HepG2 (cell line): ENCODE measurements at regions not wholly inside any gene's neighbourhood (a gene's known extent, or its start where the extent isn't known, plus 50 kb on each side); places are given as distances from the start of the nearest gene placed in this dataset.

Experiments used
- ATAC-seq: fragments of 200-7000 bp; cut with Tn5 transposase; 3 replicates; pipeline ENCODE4 v1.9.1; 2020; ENCODE audit warnings: mild to moderate bottlenecking, moderate library complexity
- BruUV-seq: library from RNA; stranded (reverse); fragments of 400-500 nt; replicated peaks from 2 replicates; lab custom pipeline; 2021; lab: Mats Ljungman, UMichigan
- CTCF ChIA-PET: fragments of 300-600 bp; formaldehyde crosslinking; extraction: SDS; loops from one replicate; lab custom pipeline; 2021; ENCODE audit warnings: low total read pairs, inconsistent platforms, low intra/inter-chr PET ratio; lab: Yijun Ruan, JAX
- POLR2A ChIA-PET: fragments of 350-600 bp; sonication (Branson Sonifier 250); formaldehyde crosslinking; loops from one replicate; lab custom pipeline; 2020; ENCODE audit warnings: antibody characterized with exemption, inconsistent platforms; lab: Yijun Ruan, JAX
- DNase-seq: peaks from one replicate; pipeline ENCODE4 v3.0.0-alpha.2; 2015; ENCODE audit warnings: low spot score
- FAIRE-seq: peaks from 3 replicates; lab custom pipeline; 2011; peaks lifted over from hg19 to GRCh38; lab: Jason Lieb, UNC
- H2AFZ ChIP-seq: one replicate; pipeline ENCODE4 v1.6.1; 2011; ENCODE audit warnings: low read length, inconsistent platforms
- H3K27ac ChIP-seq: fragments of 300-600 bp; 3 replicates; pipeline ENCODE4 v1.8.0; 2011; ENCODE audit warnings: mixed run types, mild to moderate bottlenecking, mixed read lengths, low read length, inconsistent platforms; ENCODE audit not compliant: insufficient read depth; ENCODE audit errors: extremely low read length
- H3K27me3 ChIP-seq, 2 experiments: fragments of 200-600 bp in 1 of 2; 2 replicates in 1 of 2; 3 replicates in 1 of 2; pipeline versions ENCODE4 v1.6.0 to v1.8.0; 2011; ENCODE audit warnings: low read length in 2 of 2, mild to moderate bottlenecking in 2 of 2, moderate library complexity in 2 of 2, inconsistent platforms in 1 of 2; ENCODE audit not compliant: insufficient read depth in 2 of 2, control insufficient read depth in 1 of 2
- H3K36me3 ChIP-seq, 2 experiments: fragments of 200-600 bp in 1 of 2; replicated peaks in 1 of 2; 2 replicates in 1 of 2; 3 replicates in 1 of 2; pipeline versions ENCODE4 v1.5.1 to v1.8.0; 2011; ENCODE audit warnings: low read length in 2 of 2, inconsistent platforms in 1 of 2; ENCODE audit not compliant: insufficient read depth in 2 of 2, control insufficient read depth in 1 of 2
- H3K4me1 ChIP-seq: 2 replicates; pipeline ENCODE4 v1.5.1; 2012; ENCODE audit warnings: low read length, inconsistent platforms; ENCODE audit not compliant: insufficient read depth
- H3K4me2 ChIP-seq: 2 replicates; pipeline ENCODE4 v1.6.0; 2011; ENCODE audit warnings: low read depth, low read length, inconsistent platforms
- H3K4me3 ChIP-seq, 3 experiments: fragments of 200-600 bp in 1 of 3; sonication (generic), shearing (Covaris generic) in 1 of 3; replicated peaks in 1 of 3; 2 replicates each; pipeline ENCODE4 v1.5.1; 2011 to 2016; ENCODE audit warnings: low read length in 3 of 3, inconsistent platforms in 2 of 3, low read depth in 2 of 3, mild to moderate bottlenecking in 2 of 3, control low read depth in 1 of 3, mixed read lengths in 1 of 3; ENCODE audit not compliant: insufficient read depth in 1 of 3
- H3K79me2 ChIP-seq: one replicate; pipeline ENCODE4 v1.6.1; 2011; ENCODE audit warnings: low read length, inconsistent platforms; ENCODE audit not compliant: insufficient read depth
- H3K9ac ChIP-seq: 2 replicates; pipeline ENCODE4 v1.6.0; 2011; ENCODE audit warnings: mild to moderate bottlenecking, low read depth, low read length, inconsistent platforms; ENCODE audit not compliant: insufficient read depth
- H3K9me3 ChIP-seq: 2 replicates; pipeline ENCODE4 v1.5.1; 2012; ENCODE audit warnings: mild to moderate bottlenecking, low read length
- H4K20me1 ChIP-seq: 2 replicates; pipeline ENCODE4 v1.6.0; 2011; ENCODE audit warnings: inconsistent platforms, mild to moderate bottlenecking, low read length, moderate library complexity; ENCODE audit not compliant: insufficient read depth
- BATF2 ChIP-seq: sonication (generic); formaldehyde crosslinking; IDR thresholded peaks from 2 replicates; pipeline ENCODE4 v1.8.0; 2022; ENCODE audit warnings: mild to moderate bottlenecking, missing genetic modification reagents, moderate library complexity
- DMAP1 ChIP-seq: IDR thresholded peaks from 2 replicates; pipeline ENCODE4 v1.6.1; 2016
- EHMT2 ChIP-seq: fragments of 200-600 bp; sonication (generic); IDR thresholded peaks from 2 replicates; pipeline ENCODE4 v1.7.0; 2017; ENCODE audit warnings: antibody characterized with exemption, low read depth, low read length, borderline replicate concordance
- KLF12 ChIP-seq: sonication (generic); formaldehyde crosslinking; IDR thresholded peaks from 2 replicates; pipeline ENCODE4 v1.4.0; 2020; ENCODE audit warnings: missing genetic modification reagents, borderline replicate concordance
- MZF1 ChIP-seq: sonication (generic); formaldehyde crosslinking; IDR thresholded peaks from 2 replicates; pipeline ENCODE4 v1.8.1; 2023; ENCODE audit warnings: mild to moderate bottlenecking, missing genetic modification reagents, borderline replicate concordance
- RFX3 ChIP-seq: IDR thresholded peaks from 2 replicates; pipeline ENCODE4 v1.6.1; 2016; ENCODE audit warnings: missing biosample characterization, missing genetic modification reagents
- SUZ12 ChIP-seq: fragments of 150-350 bp; IDR thresholded peaks from 2 replicates; pipeline ENCODE4 v1.6.1; 2014; ENCODE audit warnings: low read depth, low read length
- ZNF572 ChIP-seq: sonication (generic); formaldehyde crosslinking; IDR thresholded peaks from 2 replicates; pipeline ENCODE4 v1.5.1; 2020; ENCODE audit warnings: mild to moderate bottlenecking, missing genetic modification reagents
- ZNF768 ChIP-seq: sonication (generic); formaldehyde crosslinking; IDR thresholded peaks from 2 replicates; pipeline ENCODE4 v1.4.0; 2020; ENCODE audit warnings: missing genetic modification reagents
- WGBS: methylation state at CpG from one replicate; pipeline ENCODE4 v1.1.6; 2017; ENCODE audit warnings: low lambda C conversion rate; 5-methylcytosine and 5-hydroxymethylcytosine counted together
- in situ Hi-C: cut with HindIII; loops from 2 replicates; pipeline ENCODE4 v1.10.0; 2017; ENCODE audit warnings: low pct_unique_long_range_greater_than_20kb; ENCODE audit not compliant: extremely low pct_ligation_motif_present
- intact Hi-C: fragments of 100-400 bp; cut with micrococcal nuclease; formaldehyde crosslinking; loops from one replicate; pipeline ENCODE4 v1.10.0; 2022; ENCODE audit not compliant: unreplicated experiment

GRCh38 chr12:92547906-92548305, 154.9 kb upstream of the PLEKHG7 start:
- Histone ChIP-seq H3K79me2 (no peaks in the 10 kb centered on the region), H3K27me3 (no peaks in the 10 kb centered on the region), H3K4me3 (no peak overlapping the region), H3K4me2 (no peak overlapping the region), H3K36me3 (no peaks in the 10 kb centered on the region), H2AFZ (no peak overlapping the region), H3K9ac (no peak overlapping the region), H3K9me3 (no peaks in the 10 kb centered on the region), H3K4me1 (peaks cover 32% of the 10 kb centered on the region), H4K20me1 (no peaks in the 10 kb centered on the region), H3K27ac (no peak overlapping the region)
- ChIA-PET POLR2A (no interaction called here), CTCF (no interaction called here)
- FAIRE-seq, result no peak
- in situ Hi-C loops, result no loop called here
- TF ChIP-seq DMAP1 (CRISPR knock-in tag), result no peak
- TF ChIP-seq EHMT2, result no peak
- no peak for TF ChIP-seq RFX3 (CRISPR knock-in tag)
- TF ChIP-seq ZNF768 (CRISPR knock-in tag), result no peak
- no peak for TF ChIP-seq SUZ12
- 17% methylated on average over 2 of the region's 2 CpGs for WGBS
- DNase-seq, result no peak
- ATAC-seq, result no peak
- BruUV-seq, result no TSS peak
- intact Hi-C loops, result no loop called here

- Histone ChIP-seq H3K9me3 (no peaks in the 10 kb centered on the region), H3K9ac (no peak overlapping the region), H3K4me1 (peaks cover 32% of the 10 kb centered on the region), H3K27me3 (no peaks in the 10 kb centered on the region), H3K36me3 (no peaks in the 10 kb centered on the region), H3K79me2 (no peaks in the 10 kb centered on the region), H3K4me2 (no peak overlapping the region), H3K27ac (no peak overlapping the region), H2AFZ (no peak overlapping the region), H4K20me1 (no peaks in the 10 kb centered on the region), H3K4me3 (no peak overlapping the region)
- ChIA-PET POLR2A (no interaction called here), CTCF (no interaction called here)
- FAIRE-seq, result no peak
- WGBS, result 44% methylated on average over 3 of the region's 3 CpGs
- intact Hi-C loops (no loop called here), in situ Hi-C loops (no loop called here)
- no TSS peak for BruUV-seq
- no peak for ATAC-seq
- no peak for DNase-seq
- TF ChIP-seq ZNF572 (CRISPR knock-in tag), result no peak
- no peak for TF ChIP-seq KLF12 (CRISPR knock-in tag)
- no peak for TF ChIP-seq MZF1 (CRISPR knock-in tag)
- TF ChIP-seq BATF2 (CRISPR knock-in tag), result no peak
Observed at GRCh38 chr12:92547420-92547819, 155.4 kb upstream of the PLEKHG7 start.
